ENCODE measurements at regions not wholly inside any gene's neighbourhood (a gene's known extent, or its start where the extent isn't known, plus 50 kb on each side); places are given as distances from the start of the nearest gene placed in this dataset.

DNA sequence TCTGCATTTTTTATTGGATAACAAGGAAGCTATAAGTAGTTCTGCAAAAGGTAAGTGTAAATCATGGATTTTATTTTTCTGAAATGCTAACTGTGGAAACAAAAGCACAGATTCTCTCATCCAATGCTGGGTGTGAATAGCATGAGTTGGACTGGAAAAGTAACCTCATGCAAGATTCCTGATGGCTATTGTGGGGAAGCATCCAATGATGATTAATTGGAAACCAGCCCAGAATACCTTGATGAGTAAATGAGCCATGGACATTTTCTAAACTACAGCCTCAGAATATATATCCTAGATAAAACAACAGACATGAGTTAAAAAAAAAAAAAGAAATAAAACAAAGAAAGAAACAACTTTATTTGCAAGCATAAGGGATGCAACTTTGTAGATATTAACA, 934.6 kb downstream of the CCSER2 start:
- Histone ChIP-seq H3K9me3 (ENCODE audit: insufficient read depth, low read depth, low read length) (no peaks in the 10 kb centered on the region), H3F3A (ENCODE audit: low read depth) (no peaks in the 10 kb centered on the region), H3K4me2 (ENCODE audit: low read depth, low read length, poor library complexity, severe bottlenecking) (no peak overlapping the region), H3K4me1 (ENCODE audit: insufficient read depth, low read length, poor library complexity, severe bottlenecking) (no peaks in the 10 kb centered on the region), H3K27me3 (ENCODE audit: insufficient read depth, low read length, poor library complexity, severe bottlenecking) (no peaks in the 10 kb centered on the region), H3K79me2 (ENCODE audit: insufficient read depth, low read length) (no peaks in the 10 kb centered on the region), H2AFZ (ENCODE audit: low read length) (no peak overlapping the region), H3K9ac (ENCODE audit: low read depth, low read length, poor library complexity, severe bottlenecking) (no peak overlapping the region), H3K36me3 (ENCODE audit: insufficient read depth, low read length) (no peaks in the 10 kb centered on the region), H3K4me3 (ENCODE audit: low read length, poor library complexity, severe bottlenecking) (no peak overlapping the region), H4K20me1 (ENCODE audit: insufficient read depth, low read length, poor library complexity, severe bottlenecking) (no peaks in the 10 kb centered on the region), H3K9me2 (replicated peaks; ENCODE audit: low read depth, low read length) (no peaks in the 10 kb centered on the region)
- TF ChIP-seq EZH2phosphoT487 (IDR thresholded peaks at IDR 0.05; ENCODE audit: borderline replicate concordance) = no peak
- TF ChIP-seq CTCF (conservative IDR thresholded peaks at IDR 0.05; ENCODE audit: low read length) = no peak

DNA sequence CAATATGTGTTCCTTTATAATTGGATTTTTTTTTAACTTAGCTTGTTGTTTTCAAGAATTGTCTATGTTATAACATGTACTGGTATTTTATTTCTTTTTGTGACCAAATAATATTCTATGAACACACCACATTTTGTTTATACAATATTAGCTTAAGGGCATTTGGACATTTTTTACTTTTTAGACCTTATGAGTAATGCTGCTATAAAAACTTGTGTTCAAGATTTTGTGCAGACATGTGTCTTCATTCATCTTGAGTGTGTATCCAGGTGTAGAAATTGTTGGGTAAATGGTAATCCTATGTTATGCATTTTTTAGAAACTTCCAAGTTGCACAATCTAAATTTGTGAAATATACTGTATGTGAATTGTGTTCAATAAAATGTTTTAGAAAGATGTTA, 936.7 kb downstream of the CCSER2 start:
- Histone ChIP-seq H3K9me2 (replicated peaks; ENCODE audit: low read depth, low read length) (no peaks in the 10 kb centered on the region), H3K9ac (ENCODE audit: low read depth, low read length, poor library complexity, severe bottlenecking) (no peak overlapping the region)

GRCh38 chr10:85266808-85267207, 938.4 kb downstream of the CCSER2 start:
- H3K27me3 ChIP-seq (ENCODE audit: insufficient read depth, low read length, poor library complexity, severe bottlenecking) = no peaks in the 10 kb centered on the region
- H3K36me3 ChIP-seq (ENCODE audit: insufficient read depth, low read length) = no peaks in the 10 kb centered on the region

More for the DNA sequence above, 936.7 kb downstream of the CCSER2 start:
- no peaks in the 10 kb centered on the region for H3K36me3 ChIP-seq (ENCODE audit: insufficient read depth, low read length)
- no peak overlapping the region for H3K4me2 ChIP-seq (ENCODE audit: low read depth, low read length, poor library complexity, severe bottlenecking)
- no peaks in the 10 kb centered on the region for H3K27me3 ChIP-seq (ENCODE audit: insufficient read depth, low read length, poor library complexity, severe bottlenecking)
- H4K20me1 ChIP-seq (ENCODE audit: insufficient read depth, low read length, poor library complexity, severe bottlenecking) = no peaks in the 10 kb centered on the region
- TF ChIP-seq CTCF (conservative IDR thresholded peaks at IDR 0.05; ENCODE audit: low read length) (no peak), EZH2phosphoT487 (IDR thresholded peaks at IDR 0.05; ENCODE audit: borderline replicate concordance) (no peak)
- H3K4me1 ChIP-seq (ENCODE audit: insufficient read depth, low read length, poor library complexity, severe bottlenecking) = no peaks in the 10 kb centered on the region
- H3K9me3 ChIP-seq (ENCODE audit: insufficient read depth, low read depth, low read length) = no peaks in the 10 kb centered on the region
- H2AFZ ChIP-seq (ENCODE audit: low read length) = no peak overlapping the region
- H3F3A ChIP-seq (ENCODE audit: low read depth) = no peaks in the 10 kb centered on the region
- H3K4me3 ChIP-seq (ENCODE audit: low read length, poor library complexity, severe bottlenecking) = no peak overlapping the region
- H3K79me2 ChIP-seq (ENCODE audit: insufficient read depth, low read length) = no peaks in the 10 kb centered on the region

More at GRCh38 chr10:85266808-85267207, 938.4 kb downstream of the CCSER2 start:
- TF ChIP-seq EZH2phosphoT487 (IDR thresholded peaks at IDR 0.05; ENCODE audit: borderline replicate concordance) (no peak), CTCF (conservative IDR thresholded peaks at IDR 0.05; ENCODE audit: low read length) (no peak)
- H3K9ac ChIP-seq (ENCODE audit: low read depth, low read length, poor library complexity, severe bottlenecking) = no peak overlapping the region
- no peaks in the 10 kb centered on the region for H3K79me2 ChIP-seq (ENCODE audit: insufficient read depth, low read length)
- H3K4me3 ChIP-seq (ENCODE audit: low read length, poor library complexity, severe bottlenecking) = no peak overlapping the region
- H3K9me3 ChIP-seq (ENCODE audit: insufficient read depth, low read depth, low read length) = no peaks in the 10 kb centered on the region
- H4K20me1 ChIP-seq (ENCODE audit: insufficient read depth, low read length, poor library complexity, severe bottlenecking) = no peaks in the 10 kb centered on the region
- H2AFZ ChIP-seq (ENCODE audit: low read length) = no peak overlapping the region
- H3K4me1 ChIP-seq (ENCODE audit: insufficient read depth, low read length, poor library complexity, severe bottlenecking) = no peaks in the 10 kb centered on the region
- H3F3A ChIP-seq (ENCODE audit: low read depth) = no peaks in the 10 kb centered on the region
- no peak overlapping the region for H3K4me2 ChIP-seq (ENCODE audit: low read depth, low read length, poor library complexity, severe bottlenecking)
- H3K9me2 ChIP-seq (replicated peaks; ENCODE audit: low read depth, low read length) = no peaks in the 10 kb centered on the region

Measured in Loucy (cell line).